K562 (cell line): ENCODE measurements at regions not wholly inside any gene's neighbourhood (a gene's known extent, or its start where the extent isn't known, plus 50 kb on each side); places are given as distances from the start of the nearest gene placed in this dataset.

Experiments used
- ATAC-seq: fragments of 200-7000 bp; cut with Tn5 transposase; 3 replicates; pipeline ENCODE4 v1.9.1; 2020; ENCODE audit warnings: moderate library complexity
- BruUV-seq: library from RNA; stranded (reverse); fragments of 400-500 nt; replicated peaks from 2 replicates; lab custom pipeline; 2021; lab: Mats Ljungman, UMichigan
- CTCF ChIA-PET: fragments of 300-600 bp; formaldehyde crosslinking; extraction: SDS; loops from one replicate; lab custom pipeline; 2021; ENCODE audit warnings: low intra/inter-chr PET ratio; lab: Yijun Ruan, JAX
- POLR2A ChIA-PET: fragments of 300-600, 350-650 bp; sonication (Branson Sonifier 250); formaldehyde crosslinking; extraction: SDS; loops from one replicate; lab custom pipeline; 2021; ENCODE audit warnings: antibody characterized with exemption, inconsistent platforms; lab: Yijun Ruan, JAX
- DNase-seq, 4 experiments: peaks; one replicate each; pipeline versions ENCODE4 v3.0.0 to v3.0.0-alpha.2; 2011 to 2018; ENCODE audit warnings: low spot score in 3 of 4, mixed read lengths in 3 of 4; ENCODE audit errors: extremely low read depth in 1 of 4
- FAIRE-seq: peaks from 2 replicates; lab custom pipeline; 2011; peaks lifted over from hg19 to GRCh38; lab: Jason Lieb, UNC
- H2AFZ ChIP-seq: 2 replicates; pipeline ENCODE4 v1.6.0; 2011; ENCODE audit warnings: low read depth, low read length, control low read depth, inconsistent platforms
- H3K27ac ChIP-seq: fragments of 200-600 bp; 3 replicates; pipeline ENCODE4 v1.8.0; 2011; ENCODE audit warnings: low read depth, mild to moderate bottlenecking, control low read depth, inconsistent platforms, low read length, moderate library complexity, mixed read lengths; ENCODE audit errors: extremely low read depth
- H3K27me3 ChIP-seq, 2 experiments: fragments of 300-600 bp in 1 of 2; 2 replicates in 1 of 2; 3 replicates in 1 of 2; pipeline versions ENCODE4 v1.6.0 to v1.8.0; 2011; ENCODE audit warnings: inconsistent platforms in 2 of 2, low read length in 2 of 2, mild to moderate bottlenecking in 1 of 2, mixed read lengths in 1 of 2, moderate library complexity in 1 of 2; ENCODE audit not compliant: control insufficient read depth in 2 of 2, insufficient read depth in 2 of 2
- H3K36me3 ChIP-seq: fragments of 300-600 bp; 3 replicates; pipeline ENCODE4 v1.8.0; 2011; ENCODE audit warnings: mild to moderate bottlenecking, low read length, inconsistent platforms; ENCODE audit not compliant: control insufficient read depth, insufficient read depth
- H3K4me1 ChIP-seq, 2 experiments: fragments of 200-600 bp in 1 of 2; replicated peaks in 1 of 2; 2 replicates in 1 of 2; 3 replicates in 1 of 2; pipeline versions ENCODE4 v1.5.1 to v1.8.0; 2011; ENCODE audit warnings: inconsistent platforms in 2 of 2, low read length in 2 of 2, mild to moderate bottlenecking in 1 of 2, mixed read lengths in 1 of 2, moderate library complexity in 1 of 2; ENCODE audit not compliant: control insufficient read depth in 2 of 2, insufficient read depth in 2 of 2
- H3K4me2 ChIP-seq: 2 replicates; pipeline ENCODE4 v1.6.1; 2011; ENCODE audit warnings: low read length, control low read depth, inconsistent platforms, mixed read lengths; ENCODE audit not compliant: insufficient read depth
- H3K4me3 ChIP-seq: fragments of 200-600 bp; sonication (generic), shearing (Covaris generic); 2 replicates; pipeline ENCODE4 v1.5.1; 2016; ENCODE audit warnings: control low read depth, inconsistent platforms
- H3K79me2 ChIP-seq: fragments of 200-600 bp; 3 replicates; pipeline ENCODE4 v1.8.0; 2011; ENCODE audit warnings: low read length, inconsistent platforms; ENCODE audit not compliant: control insufficient read depth, insufficient read depth
- H3K9ac ChIP-seq, 2 experiments: 2 replicates each; pipeline versions ENCODE4 v1.6.0 to v1.6.1; 2011; ENCODE audit warnings: low read depth in 2 of 2, low read length in 2 of 2, control low read depth in 1 of 2, inconsistent platforms in 1 of 2, mild to moderate bottlenecking in 1 of 2, mixed read lengths in 1 of 2; ENCODE audit not compliant: insufficient read depth in 1 of 2
- H3K9me1 ChIP-seq: one replicate; pipeline ENCODE4 v1.6.0; 2011; ENCODE audit warnings: inconsistent platforms, mild to moderate bottlenecking, low read length, moderate library complexity; ENCODE audit not compliant: control insufficient read depth, insufficient read depth
- H3K9me3 ChIP-seq: replicated peaks from 2 replicates; pipeline ENCODE4 v1.5.1; 2011; ENCODE audit warnings: low read depth, low read length, inconsistent platforms; ENCODE audit not compliant: control insufficient read depth, insufficient read depth
- H4K20me1 ChIP-seq: replicated peaks from 2 replicates; pipeline ENCODE4 v1.6.1; 2011; ENCODE audit warnings: low read length, inconsistent platforms, mixed read lengths; ENCODE audit not compliant: control insufficient read depth, insufficient read depth
- BCL6 ChIP-seq: fragments of 250-450 bp; sonication (Bioruptor Pico); IDR thresholded peaks from 2 replicates; pipeline ENCODE4 v1.4.0; 2020
- KLF1 ChIP-seq: fragments of 450-650 bp; IDR thresholded peaks from 2 replicates; pipeline ENCODE4 v1.6.1; 2016; ENCODE audit warnings: missing genetic modification characterization, missing compliant biosample characterization
- LEF1 ChIP-seq: fragments of 450-650 bp; IDR thresholded peaks from 2 replicates; pipeline ENCODE4 v1.6.1; 2016; ENCODE audit warnings: mild to moderate bottlenecking
- MCM3 ChIP-seq: fragments of 450-650 bp; IDR thresholded peaks from 2 replicates; pipeline ENCODE4 v1.6.1; 2016
- NFIX ChIP-seq: fragments of 250-450 bp; sonication (Bioruptor Pico); IDR thresholded peaks from 2 replicates; pipeline ENCODE4 v1.4.0; 2020; ENCODE audit warnings: low read depth, mild to moderate bottlenecking, moderate library complexity
- STAT5B ChIP-seq: fragments of 250-450 bp; sonication (Bioruptor Pico); IDR thresholded peaks from 2 replicates; pipeline ENCODE4 v1.8.0; 2021; ENCODE audit warnings: mild to moderate bottlenecking, inconsistent platforms
- TAF15 ChIP-seq: fragments of 200-400 bp; formaldehyde crosslinking; IDR thresholded peaks from 2 replicates; pipeline ENCODE4 v1.6.1; 2017; ENCODE audit warnings: mild to moderate bottlenecking, low read depth, low read length, moderate library complexity
- ZNF133 ChIP-seq: fragments of 250-450 bp; sonication (Bioruptor Pico); IDR thresholded peaks from 2 replicates; pipeline ENCODE4 v1.4.0; 2020; ENCODE audit warnings: mild to moderate bottlenecking
- ZNF766 ChIP-seq: fragments of 200-800 bp; sonication (Bioruptor generic); conservative IDR thresholded peaks from 2 replicates; pipeline ENCODE4 v1.6.1; 2016; ENCODE audit warnings: missing genetic modification characterization, missing compliant biosample characterization
- WGBS: fragments of 100-300 bp; shearing (Covaris generic); methylation state at CpG from one replicate; pipeline ENCODE4 v1.1.6; 2016; ENCODE audit warnings: low coverage, mixed read lengths; ENCODE audit not compliant: insufficient coverage; ENCODE audit errors: missing lambda C conversion rate; 5-methylcytosine and 5-hydroxymethylcytosine counted together
- in situ Hi-C: fragments of 300-500 bp; cut with MboI; formaldehyde crosslinking; loops from 4 replicates; pipeline ENCODE4 v1.15.0; 2018; ENCODE audit warnings: inconsistent platforms, mixed read lengths
- intact Hi-C: fragments of 100-400 bp; cut with micrococcal nuclease; formaldehyde crosslinking; loops from 2 replicates; pipeline ENCODE4 v1.14.2; 2022
- TF ChIP-seq, protein P1 (sequence below): fragments of 150-350 bp; IDR thresholded peaks from 2 replicates; pipeline ENCODE4 v1.6.1; 2014; ENCODE audit warnings: low read depth, mild to moderate bottlenecking, low read length, borderline replicate concordance

- no peak overlapping the region for H3K27ac ChIP-seq
- ATAC-seq: no peak
- H3K4me3 ChIP-seq: no peak overlapping the region
- no peaks in the 10 kb centered on the region for H3K79me2 ChIP-seq
- no TSS peak for BruUV-seq
- TF ChIP-seq BCL6 (CRISPR knock-in tag) (no peak), TAF15 (no peak), MCM3 (no peak), LEF1 (no peak), ZNF133 (no peak), NFIX (CRISPR knock-in tag) (no peak), ZNF766 (no peak), STAT5B (CRISPR knock-in tag) (no peak), KLF1 (tag) (no peak)
- TF ChIP-seq, protein P1, sequence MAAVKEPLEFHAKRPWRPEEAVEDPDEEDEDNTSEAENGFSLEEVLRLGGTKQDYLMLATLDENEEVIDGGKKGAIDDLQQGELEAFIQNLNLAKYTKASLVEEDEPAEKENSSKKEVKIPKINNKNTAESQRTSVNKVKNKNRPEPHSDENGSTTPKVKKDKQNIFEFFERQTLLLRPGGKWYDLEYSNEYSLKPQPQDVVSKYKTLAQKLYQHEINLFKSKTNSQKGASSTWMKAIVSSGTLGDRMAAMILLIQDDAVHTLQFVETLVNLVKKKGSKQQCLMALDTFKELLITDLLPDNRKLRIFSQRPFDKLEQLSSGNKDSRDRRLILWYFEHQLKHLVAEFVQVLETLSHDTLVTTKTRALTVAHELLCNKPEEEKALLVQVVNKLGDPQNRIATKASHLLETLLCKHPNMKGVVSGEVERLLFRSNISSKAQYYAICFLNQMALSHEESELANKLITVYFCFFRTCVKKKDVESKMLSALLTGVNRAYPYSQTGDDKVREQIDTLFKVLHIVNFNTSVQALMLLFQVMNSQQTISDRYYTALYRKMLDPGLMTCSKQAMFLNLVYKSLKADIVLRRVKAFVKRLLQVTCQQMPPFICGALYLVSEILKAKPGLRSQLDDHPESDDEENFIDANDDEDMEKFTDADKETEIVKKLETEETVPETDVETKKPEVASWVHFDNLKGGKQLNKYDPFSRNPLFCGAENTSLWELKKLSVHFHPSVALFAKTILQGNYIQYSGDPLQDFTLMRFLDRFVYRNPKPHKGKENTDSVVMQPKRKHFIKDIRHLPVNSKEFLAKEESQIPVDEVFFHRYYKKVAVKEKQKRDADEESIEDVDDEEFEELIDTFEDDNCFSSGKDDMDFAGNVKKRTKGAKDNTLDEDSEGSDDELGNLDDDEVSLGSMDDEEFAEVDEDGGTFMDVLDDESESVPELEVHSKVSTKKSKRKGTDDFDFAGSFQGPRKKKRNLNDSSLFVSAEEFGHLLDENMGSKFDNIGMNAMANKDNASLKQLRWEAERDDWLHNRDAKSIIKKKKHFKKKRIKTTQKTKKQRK: no peak
- H4K20me1 ChIP-seq: no peaks in the 10 kb centered on the region
- H3K9me3 ChIP-seq: no peaks in the 10 kb centered on the region
- H3K27me3 ChIP-seq: no peaks in the 10 kb centered on the region
- H3K36me3 ChIP-seq: no peaks in the 10 kb centered on the region
- H3K9ac ChIP-seq: no peak overlapping the region
- WGBS: 2% methylated on average over 8 of the region's 8 CpGs
- H2AFZ ChIP-seq: no peak overlapping the region
- no peaks in the 10 kb centered on the region for H3K9me1 ChIP-seq
- intact Hi-C loops: no loop called here
- ChIA-PET POLR2A (no interaction called here), CTCF (no interaction called here)
- no peak for DNase-seq
- H3K4me2 ChIP-seq: no peak overlapping the region
- in situ Hi-C loops: no loop called here
- H3K4me1 ChIP-seq: no peaks in the 10 kb centered on the region
- FAIRE-seq: no peak
Observed at GRCh38 chr5:71972777-71973473, 134.3 kb upstream of the MAP1B start.
